A204.1 (cell line): ENCODE measurements at regions not wholly inside any gene's neighbourhood (a gene's known extent, or its start where the extent isn't known, plus 50 kb on each side); places are given as distances from the start of the nearest gene placed in this dataset.

Experiments used
- FAIRE-seq: peaks from 2 replicates; lab custom pipeline; 2012; peaks lifted over from hg19 to GRCh38; lab: Jason Lieb, UNC

- FAIRE-seq: no peak
These were observed 205.3 kb downstream of the RAP2A start for GRCh38 chr13:97639236-97639635.

GRCh38 chr13:97640268-97640667, 206.3 kb downstream of the RAP2A start:
- FAIRE-seq: no peak

GRCh38 chr13:97648171-97648880, 214.4 kb downstream of the RAP2A start:
- FAIRE-seq: no peak

- FAIRE-seq: no peak
These were observed 214.9 kb downstream of the RAP2A start for GRCh38 chr13:97648881-97649224.

GRCh38 chr13:97653443-97654140, 219.6 kb downstream of the RAP2A start:
- FAIRE-seq: no peak

GRCh38 chr13:97654236-97654635, 220.3 kb downstream of the RAP2A start:
- no peak for FAIRE-seq

GRCh38 chr13:97658556-97658955, 224.6 kb downstream of the RAP2A start:
- no peak for FAIRE-seq

GRCh38 chr13:97659602-97660001, 225.6 kb downstream of the RAP2A start:
- no peak for FAIRE-seq

GRCh38 chr13:97660594-97661260, 226.8 kb downstream of the RAP2A start:
- FAIRE-seq: no peak

- no peak for FAIRE-seq
These were observed 252.6 kb downstream of the RAP2A start for GRCh38 chr13:97686594-97686993.

- no peak for FAIRE-seq
These were observed 258.7 kb downstream of the RAP2A start for GRCh38 chr13:97692628-97693027.

GRCh38 chr13:97695684-97696083, 257.8 kb upstream of the IPO5 start:
- no peak for FAIRE-seq

- FAIRE-seq: no peak
These were observed 256.6 kb upstream of the IPO5 start for GRCh38 chr13:97696921-97697320.

- no peak for FAIRE-seq
These were observed 253.1 kb upstream of the IPO5 start for GRCh38 chr13:97700306-97700848.

- FAIRE-seq: no peak
These were observed 250.9 kb upstream of the IPO5 start for GRCh38 chr13:97702614-97703013.

GRCh38 chr13:97710797-97711196, 242.7 kb upstream of the IPO5 start:
- FAIRE-seq: no peak

GRCh38 chr13:97712770-97713169, 240.7 kb upstream of the IPO5 start:
- FAIRE-seq: no peak

- FAIRE-seq: no peak
These were observed 237.7 kb upstream of the IPO5 start for GRCh38 chr13:97715763-97716162.

- FAIRE-seq: no peak
These were observed 236.7 kb upstream of the IPO5 start for GRCh38 chr13:97716746-97717145.

GRCh38 chr13:97719736-97720135, 233.7 kb upstream of the IPO5 start:
- no peak for FAIRE-seq

GRCh38 chr13:97720896-97721295, 232.6 kb upstream of the IPO5 start:
- no peak for FAIRE-seq

GRCh38 chr13:97723655-97724054, 229.8 kb upstream of the IPO5 start:
- FAIRE-seq: no peak

- no peak for FAIRE-seq
These were observed 229.0 kb upstream of the IPO5 start for GRCh38 chr13:97724450-97724849.
